Ecto neural progenitor cell (in vitro differentiated cells): ENCODE measurements at regions not wholly inside any gene's neighbourhood (a gene's known extent, or its start where the extent isn't known, plus 50 kb on each side); places are given as distances from the start of the nearest gene placed in this dataset.

ENCODE experiments used
- DNase-seq: peaks from one replicate; pipeline ENCODE4 v3.0.0-alpha.2; 2018; ENCODE audit warnings: low spot score

DNA sequence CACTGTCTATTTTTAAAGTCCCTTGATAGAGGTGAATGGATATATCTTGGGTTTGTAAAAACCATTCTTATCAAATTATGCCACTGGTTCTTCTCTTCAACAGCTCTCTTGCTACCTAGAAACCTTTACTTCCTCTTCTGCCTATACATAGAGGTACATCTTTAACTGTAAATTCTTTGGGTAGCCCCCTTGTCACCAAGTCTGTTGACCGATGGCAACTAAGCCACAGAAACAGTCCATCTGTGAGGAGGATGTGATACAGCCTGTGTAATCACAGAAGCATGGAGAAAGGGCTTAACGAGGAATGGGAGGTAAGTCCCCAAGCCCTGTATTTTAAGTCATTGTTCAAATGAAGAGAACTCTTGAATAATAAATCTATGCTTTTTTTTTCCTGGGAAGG, 246.5 kb upstream of the MDFIC2 start:
- DNase-seq, result no peak

DNA sequence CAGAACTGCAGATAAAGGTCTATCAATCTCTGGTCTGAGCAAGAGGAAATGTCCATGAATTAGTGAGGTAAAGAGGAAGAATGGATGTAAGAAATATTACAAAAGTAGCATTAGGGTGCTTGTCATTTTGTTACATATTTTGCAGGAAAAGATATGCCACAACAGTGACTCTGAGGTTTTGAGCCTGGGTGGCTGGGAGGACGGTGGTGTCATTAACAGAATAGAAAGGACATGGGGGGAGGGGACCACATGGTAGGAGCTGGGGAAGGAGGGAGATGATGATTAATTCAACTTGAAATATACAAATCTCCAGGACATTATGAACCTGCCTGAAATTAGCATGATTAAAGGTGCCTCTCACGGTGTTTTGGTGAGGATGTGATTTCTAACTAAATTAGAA, 245.5 kb upstream of the MDFIC2 start:
- DNase-seq, result no peak

DNA sequence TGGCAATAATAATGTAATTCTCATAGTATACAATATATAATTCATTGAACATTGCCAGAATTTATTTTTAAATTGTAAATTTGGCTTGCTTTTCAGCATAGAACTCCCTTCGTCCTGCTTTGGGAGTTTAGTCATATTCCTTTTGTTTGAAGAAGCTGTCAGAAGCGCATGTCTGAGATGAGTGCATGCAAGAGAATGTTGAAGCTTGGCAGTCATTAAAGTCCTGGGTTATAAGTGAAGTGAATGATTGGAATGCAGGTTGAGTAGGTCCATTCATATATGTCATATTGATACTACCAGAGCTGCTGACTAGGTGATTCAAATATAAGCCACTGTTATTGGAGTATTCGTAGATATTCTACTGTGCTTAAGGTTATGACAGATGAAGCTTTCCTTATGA, 243.6 kb upstream of the MDFIC2 start:
- no peak for DNase-seq

DNA sequence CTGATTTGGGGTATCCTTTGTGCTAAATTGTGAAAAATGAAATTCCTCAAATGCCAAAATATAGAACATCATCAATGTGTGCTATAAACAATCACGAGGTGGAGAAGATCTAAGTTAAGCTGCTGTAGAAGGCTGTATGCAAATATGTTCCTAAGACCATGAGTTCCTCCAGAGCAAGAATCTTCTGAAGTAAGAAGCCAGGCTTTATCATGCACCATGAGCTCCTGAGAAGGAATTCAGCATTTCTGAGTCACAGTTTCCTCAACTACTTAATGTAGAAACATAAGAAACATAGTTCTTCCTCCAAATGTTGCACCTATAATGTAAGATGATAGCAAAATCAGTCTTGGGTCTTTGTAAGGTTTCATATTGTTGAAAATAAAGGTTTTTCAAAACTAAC, 241.7 kb upstream of the MDFIC2 start:
- DNase-seq, result no peak

DNA sequence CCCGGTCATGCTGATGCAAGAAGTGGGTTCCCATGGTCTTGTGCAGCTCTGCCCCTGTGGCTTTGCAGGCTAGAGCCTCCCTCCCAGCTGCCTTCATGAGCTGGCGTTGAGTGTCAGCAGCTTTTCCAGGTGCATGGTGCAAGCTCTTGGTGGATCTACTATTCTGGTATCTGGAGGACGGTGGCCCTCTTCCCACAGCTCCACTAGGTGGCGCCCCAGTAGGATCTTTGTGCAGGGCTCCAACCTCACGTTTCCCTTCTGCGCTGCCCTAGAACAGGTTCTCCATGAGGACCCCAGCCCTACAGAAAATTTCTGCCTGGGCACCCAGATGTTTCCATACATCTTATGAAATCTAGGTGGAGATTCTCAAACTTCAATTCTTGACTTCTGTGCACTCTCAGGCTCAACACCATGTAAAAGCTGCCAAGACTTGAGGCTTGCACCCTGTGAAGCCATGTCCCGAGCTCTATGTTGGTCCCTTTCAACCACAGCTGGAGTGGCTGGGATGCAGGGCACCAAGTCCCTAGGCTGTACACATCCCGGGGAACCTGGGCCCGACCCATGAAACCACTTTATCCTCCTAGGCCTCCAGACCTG, 238.4 kb upstream of the MDFIC2 start:
- peak; percentile 66 for DNase-seq

DNA sequence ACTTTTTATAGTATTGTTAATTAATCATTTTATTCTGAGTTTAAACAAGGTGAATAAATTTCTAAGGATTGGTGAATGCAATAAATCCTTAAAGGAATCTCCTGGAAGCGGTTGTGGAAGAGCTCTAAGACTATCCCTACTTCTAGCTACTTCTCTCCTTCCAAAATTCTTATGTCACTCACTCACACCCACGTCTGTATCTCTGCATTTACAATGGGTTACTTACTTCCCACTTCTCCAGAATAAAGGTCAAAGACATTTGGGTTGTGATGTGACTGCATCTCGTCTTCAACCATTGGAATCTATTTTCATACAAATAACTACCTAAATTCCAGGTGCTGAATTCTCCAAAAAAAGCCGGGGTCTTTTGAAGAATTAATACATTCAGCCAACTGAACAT, 234.2 kb upstream of the MDFIC2 start:
- no peak for DNase-seq

DNA sequence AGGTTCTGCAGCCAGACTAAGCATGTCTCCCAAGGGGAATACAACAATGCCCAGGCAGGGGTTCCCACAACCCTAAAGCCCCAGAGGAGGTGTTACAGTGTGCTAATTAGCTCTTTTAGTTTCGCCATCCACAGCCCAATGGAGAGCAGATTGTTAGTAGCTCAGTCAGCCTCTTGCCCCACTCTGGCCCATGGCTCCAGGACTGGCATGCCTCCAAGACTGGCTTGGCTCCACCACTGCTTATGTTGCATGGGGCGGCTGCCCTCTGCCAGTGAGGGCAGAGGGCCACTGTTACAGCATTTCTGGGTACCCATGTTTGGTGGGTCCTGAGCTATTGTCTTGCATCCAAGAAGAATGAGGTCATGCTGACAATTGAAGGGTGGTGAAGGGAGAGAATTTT, 231.1 kb upstream of the MDFIC2 start:
- no peak for DNase-seq

DNA sequence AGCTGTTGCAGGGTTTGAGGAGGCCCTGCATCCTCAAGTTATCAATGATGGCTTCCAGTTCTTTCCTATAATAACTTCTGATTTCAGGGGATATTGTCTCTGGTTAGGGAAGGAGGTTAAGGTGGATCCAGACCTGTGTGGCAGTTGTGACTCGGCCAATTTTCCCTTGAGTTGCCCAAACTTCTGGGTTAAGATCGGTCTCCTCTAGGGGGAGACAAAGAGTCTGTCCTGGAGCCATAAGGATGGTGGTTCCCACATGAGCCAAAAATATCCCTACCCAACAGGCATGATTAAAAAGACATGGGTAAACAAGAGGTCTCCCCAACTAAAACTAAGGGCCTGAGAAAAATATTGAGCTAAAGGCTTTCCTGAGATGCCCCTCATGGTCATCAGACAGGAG, 227.5 kb upstream of the MDFIC2 start:
- DNase-seq, result no peak

DNA sequence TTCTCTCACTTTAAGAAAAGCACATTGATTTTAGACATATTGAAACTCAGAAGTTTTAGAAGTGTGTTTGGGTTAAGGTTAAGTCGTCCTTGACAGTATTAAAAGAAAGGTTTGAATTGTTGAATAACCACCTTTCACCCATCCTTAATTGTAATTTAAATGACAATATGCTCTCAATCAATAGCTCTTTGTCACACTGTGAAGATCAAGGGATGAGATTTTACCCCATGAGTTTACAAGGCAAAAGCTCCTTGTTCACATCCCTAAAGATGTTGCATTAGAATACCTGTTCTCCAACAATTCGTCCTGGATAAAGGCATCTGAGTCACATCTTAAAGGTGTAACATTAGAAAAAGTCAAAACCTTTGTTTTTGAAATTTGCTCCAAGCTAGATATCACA, 220.4 kb upstream of the MDFIC2 start:
- no peak for DNase-seq

DNA sequence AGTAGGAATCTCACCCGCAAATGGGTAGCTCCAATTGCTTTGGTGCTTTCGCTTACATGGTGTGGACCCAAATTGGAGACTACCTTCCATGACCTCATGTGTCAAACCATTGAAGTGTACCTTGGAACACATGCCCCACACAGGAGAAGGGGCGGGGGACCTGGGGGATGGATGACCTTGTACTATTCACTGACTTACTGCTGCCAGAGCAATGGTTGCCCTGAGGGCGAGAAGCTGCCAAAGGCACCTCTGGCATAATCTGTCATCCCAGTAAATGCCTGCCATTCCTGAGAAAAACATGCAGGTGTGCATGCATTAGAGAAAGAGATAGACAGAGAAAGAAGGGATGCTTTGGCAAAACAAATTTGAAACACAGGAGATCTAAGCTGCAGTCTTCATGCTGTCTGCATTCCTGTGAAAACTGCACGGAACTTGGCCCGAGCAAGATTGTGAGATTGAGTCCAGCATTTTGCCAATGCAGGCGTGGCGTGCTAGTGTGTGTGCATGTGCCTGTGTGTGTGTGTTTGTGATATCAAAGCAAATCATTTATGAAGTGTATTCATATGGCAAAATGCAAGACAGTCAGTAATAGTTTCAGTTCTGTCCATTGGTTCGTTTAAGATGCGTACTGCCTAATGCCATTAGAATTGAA, 219.5 kb upstream of the MDFIC2 start:
- DNase-seq, result no peak

DNA sequence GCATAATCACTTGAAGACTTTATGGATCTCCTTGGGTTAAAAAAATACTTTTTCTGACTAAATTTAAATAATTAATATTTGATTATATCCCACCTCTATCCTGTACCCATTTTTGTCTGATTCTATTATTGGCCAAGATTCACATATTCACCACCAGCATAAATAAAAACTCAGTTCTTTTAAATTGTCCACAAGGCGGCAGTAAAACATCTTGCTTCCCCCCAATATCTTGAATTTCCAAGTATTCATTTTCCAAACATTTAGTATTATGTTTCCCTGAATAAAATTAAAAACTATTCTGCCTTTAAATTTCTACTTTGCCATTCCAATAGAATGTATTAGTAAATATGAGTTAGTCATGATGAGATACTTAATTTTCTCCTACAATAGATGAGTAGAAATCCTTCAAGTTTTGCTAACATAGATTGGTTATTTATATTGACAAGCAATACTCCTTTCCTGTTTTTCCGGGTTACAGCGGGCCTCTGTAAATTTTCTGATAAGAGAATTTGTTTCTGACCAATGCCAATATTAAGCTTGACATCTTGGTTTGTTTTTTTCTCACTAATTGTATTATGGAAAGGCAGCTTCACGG, 218.7 kb upstream of the MDFIC2 start:
- no peak for DNase-seq

DNA sequence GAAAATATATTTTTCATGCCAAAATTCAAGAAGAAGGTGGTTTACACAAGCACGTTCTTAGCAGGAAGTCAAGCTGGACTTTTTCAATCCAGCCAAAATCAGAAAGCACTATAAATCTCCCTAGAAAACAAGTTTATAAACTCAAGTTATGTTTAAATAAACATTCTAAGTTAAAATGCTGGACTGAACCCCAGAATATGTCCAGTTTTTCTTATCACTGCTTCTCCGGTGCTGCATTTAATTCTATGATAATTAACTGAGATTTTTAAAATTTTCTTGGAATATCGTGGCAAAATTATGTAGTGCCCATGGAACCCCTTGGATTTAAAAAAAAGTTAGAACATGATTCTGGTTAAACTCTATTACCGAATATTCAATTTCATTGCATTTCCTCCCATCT, 218.2 kb upstream of the MDFIC2 start:
- DNase-seq, result no peak

DNA sequence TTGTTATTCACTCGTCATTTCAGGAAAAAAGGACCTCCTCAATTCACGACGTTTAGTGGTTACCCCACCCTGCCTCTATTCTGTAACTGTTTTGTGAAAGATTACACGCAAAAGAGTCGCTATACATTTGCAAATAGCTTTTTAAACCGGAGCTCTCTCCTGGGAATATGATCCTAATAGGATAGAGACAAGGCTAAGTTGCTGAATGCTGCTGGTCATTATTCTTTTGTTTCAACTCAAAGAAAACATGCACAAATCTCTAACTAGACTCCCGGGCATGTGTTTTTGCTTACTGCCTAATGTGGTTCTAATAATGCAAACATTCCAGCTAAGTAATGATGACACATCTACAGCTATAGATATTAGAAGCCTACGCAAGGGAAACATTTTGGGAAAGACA, 214.6 kb upstream of the MDFIC2 start:
- DNase-seq, result no peak

DNA sequence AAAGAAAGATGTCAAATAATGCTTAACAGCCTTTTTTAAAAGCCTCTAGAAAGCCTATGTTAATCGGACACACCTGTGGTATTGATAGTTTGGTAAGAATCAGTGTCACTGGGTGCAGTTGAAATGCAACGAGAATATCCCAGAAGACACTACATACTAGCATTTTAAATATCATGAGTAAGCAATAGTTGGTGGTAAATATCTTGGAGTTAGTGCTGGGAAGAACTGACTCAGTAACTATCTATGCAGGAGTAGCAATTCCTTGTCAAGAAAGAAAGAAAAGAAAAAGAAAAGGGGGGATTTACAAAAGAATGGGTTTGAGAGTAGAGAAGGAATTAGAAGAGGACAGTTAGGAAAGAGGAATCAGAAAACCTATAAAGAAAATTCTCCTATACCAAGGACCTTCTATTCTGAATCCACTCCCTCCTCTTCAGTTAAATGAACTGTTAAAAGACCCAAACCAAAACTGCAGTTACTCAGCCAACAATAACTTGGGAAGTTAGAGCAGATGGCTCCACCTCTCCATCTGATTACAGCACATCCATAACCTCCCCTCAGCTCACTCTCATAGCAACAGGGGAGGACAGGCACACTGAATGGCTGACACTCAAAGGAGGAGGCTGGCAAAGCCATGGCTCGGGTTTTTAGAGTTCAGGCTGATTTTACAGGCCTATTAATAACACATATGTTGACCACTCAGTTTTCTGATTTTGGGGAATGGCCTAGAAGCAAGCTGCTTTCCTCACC, 207.6 kb upstream of the MDFIC2 start:
- no peak for DNase-seq

DNA sequence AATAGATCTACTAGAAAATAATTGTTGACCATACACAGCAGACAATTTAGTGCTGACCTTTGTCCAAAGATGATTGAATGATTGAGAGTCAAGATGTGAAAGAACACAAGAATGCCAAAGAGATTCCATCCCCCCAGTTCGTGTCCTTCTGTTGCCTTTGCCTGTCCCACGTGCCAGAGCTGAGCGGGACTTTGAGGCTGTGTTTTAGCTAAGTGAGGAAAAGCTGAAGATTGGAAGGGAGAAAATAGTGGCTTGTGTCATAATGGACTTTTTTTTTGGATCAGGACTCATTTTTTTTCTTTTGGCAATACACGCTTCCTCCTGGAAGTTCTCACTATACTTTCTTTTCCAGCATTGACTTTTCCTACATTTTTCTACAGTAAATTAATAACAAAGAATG, 206.6 kb upstream of the MDFIC2 start:
- no peak for DNase-seq

DNA sequence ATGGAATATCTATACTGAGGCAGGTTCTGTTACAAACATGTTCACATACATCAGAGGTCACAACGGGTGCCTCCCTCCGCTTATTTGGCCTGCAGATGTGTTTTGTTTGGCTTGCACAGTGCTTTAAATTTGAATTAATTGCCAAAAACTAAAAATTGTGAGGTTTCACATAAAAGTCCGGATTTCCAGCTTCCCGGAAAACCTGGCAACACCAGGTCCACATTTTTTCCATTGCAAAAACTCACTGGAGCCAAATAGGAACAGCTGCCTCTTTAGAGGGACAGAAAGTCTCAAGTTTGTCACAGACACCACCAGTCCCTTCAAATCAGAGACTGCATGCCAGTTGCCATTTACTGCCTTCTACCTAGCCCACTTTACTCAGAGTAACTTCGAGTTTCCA, 205.9 kb upstream of the MDFIC2 start:
- DNase-seq, result no peak

DNA sequence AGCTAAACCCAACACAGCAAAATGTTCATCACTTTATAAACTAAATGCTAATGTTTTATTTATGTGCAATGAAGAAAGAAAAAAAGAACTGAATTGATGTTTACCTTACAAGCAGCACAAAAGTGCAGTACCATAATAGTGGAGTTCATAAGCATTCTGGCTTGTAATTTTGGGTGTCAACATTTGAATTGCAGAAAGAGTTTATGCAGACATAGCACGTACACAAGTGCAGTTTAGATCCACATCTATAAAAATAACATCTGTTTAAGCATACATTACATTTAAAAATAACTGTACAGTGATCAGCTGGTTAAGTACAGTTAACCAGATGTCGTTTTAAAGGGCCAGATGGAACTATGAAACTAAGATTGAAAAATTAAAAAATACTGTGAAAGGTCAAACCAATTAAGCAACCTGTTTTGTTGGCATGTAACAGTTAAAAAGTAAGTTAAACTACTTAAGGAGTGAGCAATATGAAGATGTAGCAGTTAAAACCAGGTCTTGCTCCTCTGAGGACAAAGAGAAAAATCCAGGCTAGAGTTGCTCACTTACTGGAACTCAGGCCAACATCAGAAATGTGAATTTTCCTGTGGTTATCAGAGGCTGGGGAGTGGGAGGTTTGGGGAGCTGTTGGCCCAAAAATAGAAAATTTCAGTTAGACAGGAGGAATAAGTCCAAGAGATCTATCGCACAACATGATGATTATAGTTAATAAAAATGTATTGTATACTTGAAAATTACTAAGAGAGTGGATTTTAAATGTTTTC, 204.9 kb upstream of the MDFIC2 start:
- DNase-seq, result no peak

DNA sequence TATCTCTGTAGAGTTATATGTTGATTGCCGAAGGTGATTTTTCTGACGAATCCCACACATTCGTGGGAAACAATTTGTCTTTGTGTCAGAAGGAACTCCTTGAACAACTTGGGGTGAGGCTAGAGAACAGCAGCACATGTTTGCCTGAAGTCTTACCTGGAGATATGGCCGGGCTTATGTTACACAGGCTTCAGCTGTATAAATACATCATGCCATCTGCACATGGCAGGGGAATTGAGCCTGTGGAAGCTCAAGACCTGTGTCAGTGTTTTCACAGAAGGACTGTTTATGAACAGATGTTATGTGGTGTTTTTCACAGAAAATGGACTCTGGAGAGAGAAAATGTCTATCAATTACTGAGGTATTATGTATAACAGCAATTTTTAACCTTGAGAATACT, 203.6 kb upstream of the MDFIC2 start:
- DNase-seq, result no peak

DNA sequence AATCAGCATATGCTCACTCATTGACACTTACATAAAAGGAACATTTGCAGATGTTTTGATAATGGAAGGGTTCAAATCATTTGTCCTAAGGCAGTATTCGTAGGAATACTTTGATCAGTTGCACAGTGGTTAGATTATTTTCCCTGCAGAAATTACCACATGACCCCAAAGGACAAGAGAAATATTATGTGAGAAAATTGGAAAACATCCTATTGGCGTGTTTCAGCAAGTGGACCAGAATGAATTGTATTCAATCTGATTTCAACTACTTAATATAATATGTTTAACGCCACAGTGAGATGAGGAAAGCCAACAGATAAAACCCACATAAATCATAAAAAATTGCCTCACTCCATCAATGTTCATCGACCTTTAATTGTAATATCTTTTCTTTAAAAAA, 195.0 kb upstream of the MDFIC2 start:
- no peak for DNase-seq

DNA sequence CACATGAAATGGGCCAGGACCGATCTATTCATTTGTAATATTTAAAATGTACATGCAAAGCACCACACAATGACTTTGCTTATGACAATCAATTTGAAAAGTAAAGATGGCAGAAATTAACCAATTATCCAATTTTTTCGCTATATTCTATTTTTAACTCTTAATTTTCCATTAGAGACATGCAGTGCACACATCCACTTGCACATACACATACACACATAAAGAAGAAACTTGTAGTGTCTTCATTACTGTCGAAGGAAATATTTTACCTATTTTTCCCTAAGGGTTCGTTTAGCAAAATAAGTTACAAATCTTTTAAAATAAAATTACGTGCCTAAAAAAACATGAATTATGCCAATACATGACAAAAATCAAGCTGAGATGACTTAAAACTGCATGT, 194.3 kb upstream of the MDFIC2 start:
- no peak for DNase-seq

DNA sequence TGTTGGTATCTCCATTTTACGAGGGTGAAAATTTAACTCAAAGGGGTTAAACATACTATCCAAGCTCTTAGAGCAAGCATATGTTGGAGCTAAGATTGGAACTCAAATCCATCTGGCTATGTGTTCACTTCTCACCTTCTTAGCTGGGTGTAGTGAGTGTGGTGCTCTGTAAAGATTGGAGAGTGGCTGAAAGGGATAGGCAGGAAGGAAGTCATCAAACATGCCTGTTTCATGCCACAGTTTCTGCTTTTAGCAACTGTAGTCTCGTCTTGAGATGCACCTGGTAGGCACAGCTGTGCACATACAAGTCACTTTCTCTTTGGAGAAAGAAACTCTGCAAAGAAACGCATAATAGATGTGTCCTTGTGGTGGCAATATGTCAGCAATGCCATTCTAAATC, 189.1 kb upstream of the MDFIC2 start:
- no peak for DNase-seq

DNA sequence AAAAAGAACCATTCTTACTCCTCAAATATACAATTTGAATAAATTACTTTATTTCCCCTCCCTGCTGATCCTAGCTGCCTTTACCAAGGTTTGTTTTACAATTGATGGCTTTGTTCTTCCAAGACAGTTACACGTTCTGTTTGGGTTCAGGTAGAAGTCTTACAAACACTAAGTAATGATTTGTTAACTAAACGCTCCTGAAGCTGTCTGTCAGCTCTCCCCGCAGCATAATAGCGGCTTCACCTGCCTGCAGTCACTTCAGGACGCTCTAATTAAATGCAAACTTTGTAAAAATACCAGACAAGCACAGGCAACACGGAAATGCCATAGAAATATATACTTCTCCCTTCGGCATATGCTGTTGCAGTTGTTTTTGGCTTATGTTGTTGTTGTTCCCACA, 176.4 kb upstream of the MDFIC2 start:
- DNase-seq, result no peak

DNA sequence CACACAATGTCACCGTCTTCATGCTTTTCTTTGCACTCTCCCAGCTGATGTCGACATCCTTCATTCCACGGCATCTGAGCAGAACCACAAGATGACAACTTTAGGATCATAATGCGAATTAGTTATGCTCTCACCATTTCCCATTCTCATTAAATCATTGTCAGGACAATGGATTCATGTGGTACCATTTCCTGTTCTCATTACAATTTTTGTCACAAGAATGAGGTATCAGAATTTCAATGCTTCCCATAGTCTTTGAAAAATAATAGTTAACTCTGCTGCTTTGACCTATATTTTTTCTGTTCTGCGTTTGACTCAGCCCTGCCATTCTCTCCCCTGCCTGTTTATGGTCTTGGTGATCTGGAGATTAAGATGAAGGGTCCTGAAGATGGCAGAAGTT, 175.7 kb upstream of the MDFIC2 start:
- DNase-seq, result no peak
